Smooth muscle cell (in vitro differentiated cells): ENCODE measurements at regions not wholly inside any gene's neighbourhood (a gene's known extent, or its start where the extent isn't known, plus 50 kb on each side); places are given as distances from the start of the nearest gene placed in this dataset.

Experiments
- DNase-seq: peaks from one replicate; lab custom pipeline; 2025; ENCODE audit not compliant: unreplicated experiment; lab: John Stamatoyannopoulos, UW
- H2AFZ ChIP-seq: fragments of 200-600 bp; sonication (generic); 2 replicates; pipeline ENCODE4 v1.6.0; 2016; ENCODE audit warnings: antibody characterized with exemption, low read depth, mild to moderate bottlenecking
- H3F3A ChIP-seq: fragments of 200-600 bp; sonication (generic); 2 replicates; pipeline ENCODE4 v1.6.0; 2017; ENCODE audit warnings: antibody characterized with exemption, low read depth
- H3K27ac ChIP-seq: fragments of 200-600 bp; sonication (generic); 2 replicates; pipeline ENCODE4 v1.5.1; 2016; ENCODE audit warnings: low read depth, mild to moderate bottlenecking
- H3K27me3 ChIP-seq: fragments of 200-600 bp; sonication (generic); 2 replicates; pipeline ENCODE4 v1.6.1; 2016; ENCODE audit warnings: low read depth, mild to moderate bottlenecking
- H3K36me3 ChIP-seq: fragments of 200-600 bp; sonication (generic); 2 replicates; pipeline ENCODE4 v1.5.1; 2016; ENCODE audit warnings: low read depth
- H3K4me1 ChIP-seq: fragments of 200-600 bp; sonication (generic); 2 replicates; pipeline ENCODE4 v1.5.1; 2016; ENCODE audit warnings: low read depth
- H3K4me2 ChIP-seq: fragments of 200-600 bp; sonication (generic); 2 replicates; pipeline ENCODE4 v1.6.0; 2016; ENCODE audit warnings: mild to moderate bottlenecking
- H3K4me3 ChIP-seq: fragments of 200-600 bp; sonication (generic); 2 replicates; pipeline ENCODE4 v1.5.1; 2016; ENCODE audit warnings: mild to moderate bottlenecking
- H3K79me2 ChIP-seq: fragments of 200-600 bp; sonication (generic); 2 replicates; pipeline ENCODE4 v1.6.0; 2016; ENCODE audit warnings: low read depth, mild to moderate bottlenecking
- H3K9ac ChIP-seq: fragments of 200-600 bp; sonication (generic); 2 replicates; pipeline ENCODE4 v1.6.0; 2016; ENCODE audit warnings: low read depth
- H3K9me3 ChIP-seq: fragments of 200-600 bp; sonication (generic); replicated peaks from 2 replicates; pipeline ENCODE4 v1.5.1; 2016; ENCODE audit warnings: low read depth
- H4K20me1 ChIP-seq: fragments of 200-600 bp; sonication (generic); 2 replicates; pipeline ENCODE4 v1.6.0; 2016; ENCODE audit warnings: low read depth
- CTCF ChIP-seq: fragments of 200-600 bp; sonication (generic); IDR thresholded peaks from 2 replicates; pipeline ENCODE4 v1.5.1; 2017; ENCODE audit warnings: borderline replicate concordance, mild to moderate bottlenecking, antibody characterized with exemption; ENCODE audit not compliant: insufficient read depth, poor library complexity, severe bottlenecking
- WGBS: methylation state at CpG from one replicate; pipeline ENCODE4 v1.1.7; 2016; ENCODE audit warnings: low lambda C conversion rate; 5-methylcytosine and 5-hydroxymethylcytosine counted together

- Histone ChIP-seq H3K27me3 (no peaks in the 10 kb centered on the region), H4K20me1 (peaks cover 3% of the 10 kb centered on the region), H3K9me3 (no peaks in the 10 kb centered on the region), H3K79me2 (no peaks in the 10 kb centered on the region), H2AFZ (no peak overlapping the region), H3F3A (no peaks in the 10 kb centered on the region), H3K4me2 (no peak overlapping the region), H3K9ac (no peak overlapping the region), H3K27ac (no peak overlapping the region), H3K36me3 (no peaks in the 10 kb centered on the region), H3K4me1 (no peaks in the 10 kb centered on the region), H3K4me3 (no peak overlapping the region)
- DNase-seq, result no peak
- TF ChIP-seq CTCF, result no peak
- 55% methylated on average over 3 of the region's 3 CpGs for WGBS
Observed at GRCh38 chr3:18153571-18154173, 271.5 kb downstream of the SATB1 start.

- 93% methylated on average over 3 of the region's 3 CpGs for WGBS
- H4K20me1 ChIP-seq, result peaks cover 3% of the 10 kb centered on the region
- no peak for DNase-seq
Observed at GRCh38 chr3:18151199-18151598, 273.9 kb downstream of the SATB1 start.

GRCh38 chr3:18149935-18150334 is 275.2 kb downstream of the SATB1 start:
- Histone ChIP-seq H3K9ac (no peak overlapping the region), H2AFZ (no peak overlapping the region), H3F3A (no peaks in the 10 kb centered on the region), H3K27me3 (no peaks in the 10 kb centered on the region), H3K79me2 (no peaks in the 10 kb centered on the region), H3K4me3 (no peak overlapping the region), H3K4me1 (no peaks in the 10 kb centered on the region), H3K4me2 (no peak overlapping the region), H3K27ac (no peak overlapping the region), H3K36me3 (no peaks in the 10 kb centered on the region), H3K9me3 (no peaks in the 10 kb centered on the region), H4K20me1 (peaks cover 3% of the 10 kb centered on the region)
- DNase-seq, result no peak
- no peak for TF ChIP-seq CTCF
- WGBS, result 82% methylated on average over 4 of the region's 4 CpGs

More at GRCh38 chr3:18151199-18151598, 273.9 kb downstream of the SATB1 start:
- no peaks in the 10 kb centered on the region for H3K79me2 ChIP-seq
- no peak overlapping the region for H3K4me2 ChIP-seq
- H3F3A ChIP-seq, result no peaks in the 10 kb centered on the region
- TF ChIP-seq CTCF, result no peak
- no peaks in the 10 kb centered on the region for H3K36me3 ChIP-seq
- H3K4me3 ChIP-seq, result no peak overlapping the region
- H3K9me3 ChIP-seq, result no peaks in the 10 kb centered on the region
- H2AFZ ChIP-seq, result no peak overlapping the region
- no peaks in the 10 kb centered on the region for H3K4me1 ChIP-seq
- H3K9ac ChIP-seq, result no peak overlapping the region
- no peaks in the 10 kb centered on the region for H3K27me3 ChIP-seq
- H3K27ac ChIP-seq, result no peak overlapping the region

GRCh38 chr3:18149386-18149785 is 275.8 kb downstream of the SATB1 start:
- H3K4me1 ChIP-seq, result no peaks in the 10 kb centered on the region
- H2AFZ ChIP-seq, result no peak overlapping the region
- H3K4me3 ChIP-seq, result no peak overlapping the region
- DNase-seq, result no peak
- WGBS, result 82% methylated on average over 2 of the region's 2 CpGs
- peaks cover 3% of the 10 kb centered on the region for H4K20me1 ChIP-seq
- H3K79me2 ChIP-seq, result no peaks in the 10 kb centered on the region
- H3K36me3 ChIP-seq, result no peaks in the 10 kb centered on the region
- no peaks in the 10 kb centered on the region for H3K27me3 ChIP-seq
- no peak overlapping the region for H3K9ac ChIP-seq
- H3K4me2 ChIP-seq, result no peak overlapping the region
- no peaks in the 10 kb centered on the region for H3F3A ChIP-seq
- no peak for TF ChIP-seq CTCF
- no peak overlapping the region for H3K27ac ChIP-seq
- no peaks in the 10 kb centered on the region for H3K9me3 ChIP-seq
